ENCODE measurements at regions not wholly inside any gene's neighbourhood (a gene's known extent, or its start where the extent isn't known, plus 50 kb on each side); places are given as distances from the start of the nearest gene placed in this dataset.

GRCh38 chr1:200230671-200231070 is 179.2 kb downstream of the ZNF281 start:
- TF ChIP-seq CTCF (IDR thresholded peaks at IDR 0.05; ENCODE audit: insufficient read depth, low read length) = no peak
- no peak for TF ChIP-seq POLR2AphosphoS5 (IDR thresholded peaks at IDR 0.05; ENCODE audit: low read depth)
- no peak for TF ChIP-seq REST (IDR thresholded peaks at IDR 0.05; ENCODE audit: insufficient replicate concordance, low read depth)
- no peak for TF ChIP-seq SPI1 (IDR thresholded peaks at IDR 0.05; ENCODE audit: borderline replicate concordance, low read depth)
- TF ChIP-seq GABPA (IDR thresholded peaks at IDR 0.05; ENCODE audit: low read depth) = no peak
